ENCODE measurements at regions not wholly inside any gene's neighbourhood (a gene's known extent, or its start where the extent isn't known, plus 50 kb on each side); places are given as distances from the start of the nearest gene placed in this dataset.

- no peak overlapping the region for H3K4me3 Mint-ChIP-seq
- H3K4me1 Mint-ChIP-seq (ENCODE audit: low read depth): no peaks in the 10 kb centered on the region
- ATAC-seq (ENCODE audit: poor library complexity) (no peak), DNase-seq (no peak)
- no peaks in the 10 kb centered on the region for H3K4me1 ChIP-seq (ENCODE audit: insufficient read depth, low read length)
- no peaks in the 10 kb centered on the region for H3K9me3 Mint-ChIP-seq
- CTCF ChIA-PET: no interaction called here
- POLR2A ChIA-PET: no interaction called here
- H3K27me3 ChIP-seq (ENCODE audit: control insufficient read depth in 1 of 2, insufficient read depth in 2 of 2, low read length in 2 of 2): no peaks in the 10 kb centered on the region
- no peaks in the 10 kb centered on the region for H3K27me3 Mint-ChIP-seq
- no peaks in the 10 kb centered on the region for H3K36me3 ChIP-seq (ENCODE audit: insufficient read depth, low read length)
- H3K36me3 Mint-ChIP-seq (ENCODE audit: low read depth): no peaks in the 10 kb centered on the region
- intact Hi-C loops (cut with DNase I, micrococcal nuclease): no loop called here
- no peak overlapping the region for H3K4me3 ChIP-seq (ENCODE audit: low read length)
- H3K27ac ChIP-seq (ENCODE audit: low read depth in 1 of 2, low read length in 2 of 2): no peak overlapping the region
- H3K9me3 ChIP-seq (ENCODE audit: control insufficient read depth in 1 of 2, insufficient read depth in 1 of 2, low read length in 2 of 2): no peaks in the 10 kb centered on the region
- no peak for TF ChIP-seq CTCF (IDR thresholded peaks at IDR 0.05)
- no peak overlapping the region for H3K27ac Mint-ChIP-seq
Observed at GRCh38 chr10:14448197-14448990, 117.7 kb upstream of the FRMD4A start.

- CTCF ChIA-PET: no interaction called here
- intact Hi-C loops (cut with DNase I, micrococcal nuclease): no loop called here
- Histone ChIP-seq H3K9me3 (ENCODE audit: control insufficient read depth in 1 of 2, insufficient read depth in 1 of 2, low read length in 2 of 2) (no peaks in the 10 kb centered on the region), H3K4me1 (ENCODE audit: insufficient read depth, low read length) (no peaks in the 10 kb centered on the region), H3K27me3 (ENCODE audit: control insufficient read depth in 1 of 2, insufficient read depth in 2 of 2, low read length in 2 of 2) (no peaks in the 10 kb centered on the region), H3K36me3 (ENCODE audit: insufficient read depth, low read length) (no peaks in the 10 kb centered on the region), H3K4me3 (ENCODE audit: low read length) (no peak overlapping the region), H3K27ac (ENCODE audit: low read depth in 1 of 2, low read length in 2 of 2) (no peak overlapping the region)
- TF ChIP-seq CTCF (IDR thresholded peaks at IDR 0.05): no peak
- Mint-ChIP-seq H3K27ac (no peak overlapping the region), H3K4me1 (ENCODE audit: low read depth) (no peaks in the 10 kb centered on the region), H3K4me3 (no peak overlapping the region), H3K36me3 (ENCODE audit: low read depth) (no peaks in the 10 kb centered on the region), H3K9me3 (no peaks in the 10 kb centered on the region), H3K27me3 (peaks cover under 1% of the 10 kb centered on the region)
- ATAC-seq (ENCODE audit: poor library complexity) (no peak), DNase-seq (no peak)
- POLR2A ChIA-PET: no interaction called here
Observed at GRCh38 chr10:14447094-14447839, 116.5 kb upstream of the FRMD4A start.

GRCh38 chr10:14439451-14440259, 108.9 kb upstream of the FRMD4A start:
- H3K9me3 Mint-ChIP-seq: no peaks in the 10 kb centered on the region
- H3K4me1 Mint-ChIP-seq (ENCODE audit: low read depth): no peaks in the 10 kb centered on the region
- POLR2A ChIA-PET: no interaction called here
- no peak overlapping the region for H3K27ac ChIP-seq (ENCODE audit: low read depth in 1 of 2, low read length in 2 of 2)
- intact Hi-C loops (cut with DNase I, micrococcal nuclease): no loop called here
- peaks cover 20% of the 10 kb centered on the region for H3K27me3 Mint-ChIP-seq
- H3K4me1 ChIP-seq (ENCODE audit: insufficient read depth, low read length): no peaks in the 10 kb centered on the region
- H3K9me3 ChIP-seq (ENCODE audit: control insufficient read depth in 1 of 2, insufficient read depth in 1 of 2, low read length in 2 of 2): no peaks in the 10 kb centered on the region
- H3K4me3 ChIP-seq (ENCODE audit: low read length): no peak overlapping the region
- ATAC-seq (ENCODE audit: poor library complexity) (no peak), DNase-seq (no peak)
- H3K27me3 ChIP-seq (ENCODE audit: control insufficient read depth in 1 of 2, insufficient read depth in 2 of 2, low read length in 2 of 2): no peaks in the 10 kb centered on the region
- H3K4me3 Mint-ChIP-seq: no peak overlapping the region
- no peak for TF ChIP-seq CTCF (IDR thresholded peaks at IDR 0.05)
- H3K27ac Mint-ChIP-seq: no peak overlapping the region
- H3K36me3 Mint-ChIP-seq (ENCODE audit: low read depth): no peaks in the 10 kb centered on the region
- no peaks in the 10 kb centered on the region for H3K36me3 ChIP-seq (ENCODE audit: insufficient read depth, low read length)
- CTCF ChIA-PET: no interaction called here

Measured in CD4-positive, alpha-beta T cell (primary cell).